ENCODE measurements at regions not wholly inside any gene's neighbourhood (a gene's known extent, or its start where the extent isn't known, plus 50 kb on each side); places are given as distances from the start of the nearest gene placed in this dataset.
A peak's percentile ranks its signal among the peaks of the same experiment; 100 is the strongest.

GRCh38 chr13:50320271-50320862 is 305.1 kb downstream of the KCNRG start:
- ChIA-PET CTCF (interaction anchor here (0.6 kb wide), 1 partner anchor 10 kb away, joined by 5 read pairs; no protein-coding TSS in a partner anchor), POLR2A (ENCODE audit: unreplicated experiment) (no interaction called here)
- no peak overlapping the region for H3K4me3 ChIP-seq (ENCODE audit: insufficient read depth, low read depth, low read length)
- no peak overlapping the region for H3K4me2 ChIP-seq (ENCODE audit: low read depth, low read length)
- intact Hi-C loops (cut with micrococcal nuclease) = no loop called here
- no CpG with 5 or more reads among the region's 1 CpG for WGBS, 2 experiments (ENCODE audit: extremely low coverage in 2 of 2, insufficient read length in 1 of 2)
- ATAC-seq (ENCODE audit: low read depth) (peak; percentile 58), DNase-seq (peak; percentile 54)
- H4K20me1 ChIP-seq (ENCODE audit: insufficient read depth, low read length) = no peaks in the 10 kb centered on the region
- dilution Hi-C loops (cut with HindIII; ENCODE audit: low sequenced_read_pairs, unreplicated experiment) = no loop called here
- H3K27me3 ChIP-seq (ENCODE audit: control insufficient read depth, insufficient read depth, low read length) = no peaks in the 10 kb centered on the region
- H3K9me1 ChIP-seq (ENCODE audit: insufficient read depth, low read length) = no peaks in the 10 kb centered on the region
- H3K4me1 ChIP-seq (ENCODE audit: control insufficient read depth, insufficient read depth, low read length) = peaks cover 4% of the 10 kb centered on the region
- TF ChIP-seq FOS (IDR thresholded peaks at IDR 0.05; ENCODE audit: low read depth, low read length) (no peak), POLR2A (IDR thresholded peaks at IDR 0.05; ENCODE audit: low read depth, low read length) (no peak), CEBPB (IDR thresholded peaks at IDR 0.05; ENCODE audit: low read depth, low read length) (no peak), RCOR1 (IDR thresholded peaks at IDR 0.05; ENCODE audit: insufficient replicate concordance, low read length) (no peak), MAFK (IDR thresholded peaks at IDR 0.05; ENCODE audit: low read depth, low read length) (no peak), RFX5 (IDR thresholded peaks at IDR 0.05; ENCODE audit: low read depth, low read length) (no peak), BHLHE40 (IDR thresholded peaks at IDR 0.05; ENCODE audit: low read depth, low read length) (no peak), SMC3 (IDR thresholded peaks at IDR 0.05; ENCODE audit: low read depth, low read length) (no peak), CHD1 (IDR thresholded peaks at IDR 0.05; ENCODE audit: low read depth, low read length) (no peak), RAD21 (IDR thresholded peaks at IDR 0.05; ENCODE audit: low read length) (no peak), MXI1 (IDR thresholded peaks at IDR 0.05; ENCODE audit: borderline replicate concordance, low read depth, low read length) (no peak), MAZ (IDR thresholded peaks at IDR 0.05; ENCODE audit: borderline replicate concordance, low read depth, low read length) (no peak), ELK1 (IDR thresholded peaks at IDR 0.05; ENCODE audit: borderline replicate concordance, low read depth, low read length) (no peak), USF2 (IDR thresholded peaks at IDR 0.05; ENCODE audit: low read depth, low read length) (no peak), NFE2L2 (IDR thresholded peaks at IDR 0.05; ENCODE audit: low read depth, low read length) (no peak)
- in situ Hi-C loops (cut with MboI; ENCODE audit: low sequenced_read_pairs) = no loop called here
- H3K23ac ChIP-seq (ENCODE audit: low read depth, low read length) = 0 out of 2 replicates have a peak overlapping the region, but pooled peaks have one; percentile 19
- peak overlapping the region; percentile 25; the same call in 1 of the 2 replicates for H2AK5ac ChIP-seq (ENCODE audit: low read depth, low read length)
- no peak overlapping the region for H2BK5ac ChIP-seq (ENCODE audit: low read depth, low read length, poor library complexity, severe bottlenecking)
- no peaks in the 10 kb centered on the region for H3K9me3 ChIP-seq (ENCODE audit: control insufficient read depth, insufficient read depth, low read length)
- H3K9ac ChIP-seq (ENCODE audit: low read depth, low read length) = no peak overlapping the region
- H3K14ac ChIP-seq (replicated peaks; ENCODE audit: low read depth, low read length) = no peak overlapping the region; the same call in 1 of the 2 replicates
- no peak overlapping the region; a peak in 1 of 4 replicates for H4K8ac ChIP-seq (ENCODE audit: low read depth in 2 of 2, low read length in 2 of 2)
- peak overlapping the region; percentile 27; the same call in 2 of the 3 replicates for H2BK15ac ChIP-seq (ENCODE audit: low read depth, low read length)
- BruUV-seq (replicated peaks) = no TSS peak
- H2AK9ac ChIP-seq (replicated peaks; ENCODE audit: low read depth, low read length, poor library complexity) = no peak overlapping the region
- H3K79me1 ChIP-seq (ENCODE audit: low read depth in 1 of 2, low read length in 2 of 2) = no peaks in the 10 kb centered on the region
- no peak overlapping the region; the same call in 1 of the 2 replicates for H4K5ac ChIP-seq (ENCODE audit: low read depth, low read length)
- H3K56ac ChIP-seq (ENCODE audit: extremely low read depth, insufficient read depth, low read length) = no peak overlapping the region
- H2AFZ ChIP-seq (replicated peaks; ENCODE audit: low read length, poor library complexity) = no peak overlapping the region
- peak overlapping the region; percentile 5; the same call in 1 of the 2 replicates for H3K18ac ChIP-seq (ENCODE audit: low read depth, low read length)
- no peak overlapping the region for H4K91ac ChIP-seq (ENCODE audit: insufficient read depth, low read depth, low read length)
- H2BK20ac ChIP-seq (ENCODE audit: low read depth, low read length) = peak overlapping the region; percentile 53
- no peaks in the 10 kb centered on the region for H3K36me3 ChIP-seq (ENCODE audit: control insufficient read depth, insufficient read depth, low read length)
- no peak overlapping the region for H3K4ac ChIP-seq (ENCODE audit: low read depth, low read length)
- H2BK120ac ChIP-seq (ENCODE audit: low read depth, low read length) = peak overlapping the region; percentile 51; the same call in 1 of the 2 replicates
- no peak overlapping the region for H3K27ac ChIP-seq (ENCODE audit: insufficient read depth, low read length)
